H1 (cell line): ENCODE measurements at regions not wholly inside any gene's neighbourhood (a gene's known extent, or its start where the extent isn't known, plus 50 kb on each side); places are given as distances from the start of the nearest gene placed in this dataset.

Experiments
- CTCF ChIA-PET: fragments of 300-600 bp; sonication (Branson Sonifier 250); formaldehyde crosslinking; loops from one replicate; lab custom pipeline; 2021; ENCODE audit not compliant: partially characterized antibody; lab: Charles Lee
- POLR2A ChIA-PET: fragments of 300-600 bp; sonication (Branson Sonifier 250); formaldehyde crosslinking; loops from one replicate; lab custom pipeline; 2021; ENCODE audit warnings: inconsistent platforms; ENCODE audit not compliant: partially characterized antibody; lab: Charles Lee
- DNase-seq, 2 experiments: peaks; one replicate each; pipeline versions ENCODE4 v3.0.0 to v3.0.0-alpha.2; 2010 to 2022; ENCODE audit warnings: low spot score in 2 of 2, low read depth in 1 of 2, mixed read lengths in 1 of 2
- FAIRE-seq: peaks from 2 replicates; lab custom pipeline; 2011; peaks lifted over from hg19 to GRCh38; lab: Jason Lieb, UNC
- H2AFZ ChIP-seq: 2 replicates; pipeline ENCODE4 v1.8.1; 2012; ENCODE audit warnings: low read length, inconsistent platforms
- H2AK5ac ChIP-seq: 2 replicates; pipeline ENCODE4 v1.6.1; 2013; ENCODE audit warnings: low read depth, low read length
- H2BK120ac ChIP-seq: replicated peaks from 2 replicates; pipeline ENCODE3; 2013; ENCODE audit warnings: low read depth, low read length, inconsistent platforms
- H2BK12ac ChIP-seq: 2 replicates; pipeline ENCODE4 v1.6.1; 2013; ENCODE audit warnings: low read depth, low read length
- H2BK15ac ChIP-seq: 2 replicates; pipeline ENCODE4 v1.6.1; 2013; ENCODE audit warnings: low read length
- H2BK20ac ChIP-seq: 2 replicates; pipeline ENCODE4 v1.6.1; 2013; ENCODE audit warnings: low read length
- H2BK5ac ChIP-seq: 2 replicates; pipeline ENCODE4 v1.6.1; 2013; ENCODE audit warnings: low read depth, low read length
- H3K14ac ChIP-seq: 2 replicates; pipeline ENCODE4 v1.6.1; 2013; ENCODE audit warnings: inconsistent platforms; ENCODE audit not compliant: insufficient read length
- H3K18ac ChIP-seq: 2 replicates; pipeline ENCODE4 v1.6.1; 2013; ENCODE audit warnings: low read length; ENCODE audit errors: extremely low read depth
- H3K23ac ChIP-seq: 2 replicates; pipeline ENCODE4 v1.6.1; 2013; ENCODE audit warnings: inconsistent platforms; ENCODE audit not compliant: insufficient read length
- H3K23me2 ChIP-seq: 2 replicates; pipeline ENCODE4 v1.6.1; 2013; ENCODE audit warnings: low read depth, low read length
- H3K27ac ChIP-seq: 2 replicates; pipeline ENCODE4 v1.6.1; 2011; ENCODE audit warnings: low read depth, low read length, inconsistent platforms
- H3K27me3 ChIP-seq, 4 experiments: replicated peaks in 1 of 4; 1 replicate in 1 of 4; 2 replicates in 3 of 4; pipeline versions ENCODE4 v1.6.1 to v1.8.1; 2011 to 2013; ENCODE audit warnings: low read length in 3 of 4, mild to moderate bottlenecking in 3 of 4, inconsistent platforms in 2 of 4, mixed read lengths in 2 of 4, moderate library complexity in 1 of 4; ENCODE audit not compliant: control insufficient read depth in 3 of 4, insufficient read depth in 3 of 4; ENCODE audit errors: extremely low read depth in 1 of 4
- H3K36me3 ChIP-seq, 4 experiments: 2 replicates each; pipeline versions ENCODE4 v1.6.1 to v1.8.1; 2011 to 2013; ENCODE audit warnings: mild to moderate bottlenecking in 4 of 4, low read length in 3 of 4, moderate library complexity in 2 of 4, control low read depth in 1 of 4, inconsistent platforms in 1 of 4; ENCODE audit not compliant: insufficient read depth in 4 of 4, control insufficient read depth in 2 of 4
- H3K4ac ChIP-seq: replicated peaks from 2 replicates; pipeline ENCODE3; 2013; ENCODE audit warnings: low read length, low read depth, mixed read lengths, inconsistent platforms; ENCODE audit not compliant: insufficient read length
- H3K4me1 ChIP-seq, 4 experiments: replicated peaks in 1 of 4; 1 replicate in 1 of 4; 2 replicates in 3 of 4; pipeline versions ENCODE4 v1.6.1 to v1.8.1; 2011 to 2013; ENCODE audit warnings: low read length in 3 of 4, inconsistent platforms in 2 of 4, mixed read lengths in 1 of 4; ENCODE audit not compliant: insufficient read depth in 4 of 4, control insufficient read depth in 3 of 4
- H3K4me2 ChIP-seq, 2 experiments: 2 replicates each; pipeline versions ENCODE4 v1.6.1 to v1.8.1; 2011 to 2013; ENCODE audit warnings: low read depth in 2 of 2, low read length in 2 of 2, control low read depth in 1 of 2, inconsistent platforms in 1 of 2, mild to moderate bottlenecking in 1 of 2; ENCODE audit not compliant: insufficient read depth in 1 of 2
- H3K4me3 ChIP-seq, 4 experiments: fragments of 200-600, 300-600 bp in 1 of 4; sonication (generic), shearing (Covaris generic), sonication (Bioruptor Twin) in 1 of 4; 2 replicates each; pipeline versions ENCODE4 v1.5.1 to v1.8.1; 2011 to 2016; ENCODE audit warnings: low read length in 4 of 4, low read depth in 3 of 4, control low read depth in 2 of 4, inconsistent platforms in 2 of 4, mild to moderate bottlenecking in 2 of 4, mixed read lengths in 1 of 4, moderate library complexity in 1 of 4; ENCODE audit not compliant: insufficient read depth in 2 of 4; ENCODE audit errors: extremely low read depth in 1 of 4
- H3K56ac ChIP-seq: replicated peaks from 2 replicates; pipeline ENCODE3; 2013; ENCODE audit warnings: low read depth, mild to moderate bottlenecking, mixed read lengths, low read length, inconsistent platforms; ENCODE audit not compliant: insufficient read length
- H3K79me1 ChIP-seq: 2 replicates; pipeline ENCODE4 v1.6.1; 2013; ENCODE audit warnings: low read depth, low read length, control low read depth
- H3K79me2 ChIP-seq, 2 experiments: 2 replicates each; pipeline versions ENCODE4 v1.6.1 to v1.8.1; 2012 to 2013; ENCODE audit warnings: low read length in 2 of 2, mild to moderate bottlenecking in 2 of 2, inconsistent platforms in 1 of 2; ENCODE audit not compliant: insufficient read depth in 2 of 2, control insufficient read depth in 1 of 2
- H3K9ac ChIP-seq, 4 experiments: replicated peaks in 1 of 4; 1 replicate in 1 of 4; 2 replicates in 3 of 4; pipeline versions ENCODE4 v1.6.1 to v1.8.1; 2011 to 2013; ENCODE audit warnings: low read depth in 3 of 4, low read length in 3 of 4, control low read depth in 2 of 4, mild to moderate bottlenecking in 2 of 4, moderate library complexity in 2 of 4, inconsistent platforms in 1 of 4; ENCODE audit errors: extremely low read depth in 1 of 4
- H3K9me3 ChIP-seq, 2 experiments: 2 replicates each; pipeline versions ENCODE4 v1.6.1 to v1.8.1; 2012 to 2013; ENCODE audit warnings: mild to moderate bottlenecking in 2 of 2, moderate library complexity in 2 of 2, control low read depth in 1 of 2, inconsistent platforms in 1 of 2, low read depth in 1 of 2, low read length in 1 of 2, mixed read lengths in 1 of 2; ENCODE audit not compliant: insufficient read depth in 2 of 2
- H4K20me1 ChIP-seq, 2 experiments: replicated peaks in 1 of 2; 2 replicates each; pipeline versions ENCODE3 to v1.8.1; 2011 to 2013; ENCODE audit warnings: inconsistent platforms in 2 of 2, low read length in 2 of 2, mild to moderate bottlenecking in 1 of 2; ENCODE audit not compliant: insufficient read depth in 2 of 2, control insufficient read depth in 1 of 2
- H4K5ac ChIP-seq: 2 replicates; pipeline ENCODE4 v1.6.1; 2013; ENCODE audit warnings: low read length, low read depth, mixed read lengths, inconsistent platforms; ENCODE audit not compliant: insufficient read length
- H4K8ac ChIP-seq: 2 replicates; pipeline ENCODE4 v1.8.0; 2013; ENCODE audit warnings: mild to moderate bottlenecking, moderate library complexity, low read length, inconsistent platforms; ENCODE audit not compliant: insufficient read depth; ENCODE audit errors: extremely low read depth
- H4K91ac ChIP-seq: replicated peaks from 2 replicates; pipeline ENCODE3; 2013; ENCODE audit warnings: low read length, mixed read lengths, inconsistent platforms; ENCODE audit not compliant: insufficient read length
- EGR1 ChIP-seq: IDR thresholded peaks from 2 replicates; pipeline ENCODE4 v1.6.1; 2011; ENCODE audit warnings: low read depth, low read length, borderline replicate concordance
- FOSL1 ChIP-seq: IDR thresholded peaks from 2 replicates; pipeline ENCODE4 v1.6.1; 2011; ENCODE audit warnings: mild to moderate bottlenecking, low read depth, low read length, moderate library complexity; ENCODE audit not compliant: insufficient read depth
- NANOG ChIP-seq: IDR thresholded peaks from 2 replicates; pipeline ENCODE4 v1.6.1; 2011; ENCODE audit warnings: low read length, low read depth, mild to moderate bottlenecking, inconsistent platforms; ENCODE audit not compliant: insufficient read depth, poor library complexity, severe bottlenecking
- NRF1 ChIP-seq: IDR thresholded peaks from 2 replicates; pipeline ENCODE4 v1.6.1; 2011; ENCODE audit warnings: mild to moderate bottlenecking, low read depth, low read length, improper control_type of control experiment
- POLR2A ChIP-seq, 2 experiments: IDR thresholded peaks; 1 replicate in 1 of 2; 2 replicates in 1 of 2; pipeline ENCODE4 v1.6.1; 2011; ENCODE audit warnings: low read depth in 2 of 2, low read length in 2 of 2, mild to moderate bottlenecking in 2 of 2; ENCODE audit errors: control extremely low read depth in 1 of 2
- WGBS, 2 experiments: shearing (Covaris generic) in 1 of 2; methylation state at CpG; one replicate each; pipeline versions ENCODE4 v1.1.6 to v1.1.7; 2013 to 2015; ENCODE audit warnings: low lambda C conversion rate in 2 of 2, mixed read lengths in 2 of 2, inconsistent platforms in 1 of 2, low coverage in 1 of 2, missing lambda C conversion rate in 1 of 2; ENCODE audit not compliant: insufficient replicate concordance in 2 of 2, insufficient coverage in 1 of 2, insufficient read length in 1 of 2; ENCODE audit errors: extremely low coverage in 1 of 2, missing lambda C conversion rate in 1 of 2; 5-methylcytosine and 5-hydroxymethylcytosine counted together
- TF ChIP-seq, protein P1 (sequence below): IDR thresholded peaks from 2 replicates; pipeline ENCODE4 v1.6.1; 2011; ENCODE audit warnings: low read length, improper control_type of control experiment

- Histone ChIP-seq H3K4me2 (no peak overlapping the region), H4K91ac (no peak overlapping the region), H2BK12ac (no peak overlapping the region), H3K4me1 (no peaks in the 10 kb centered on the region), H3K18ac (no peak overlapping the region), H3K79me2 (no peaks in the 10 kb centered on the region), H3K23me2 (no peaks in the 10 kb centered on the region), H2BK5ac (no peak overlapping the region), H2AK5ac (no peak overlapping the region), H3K36me3 (no peaks in the 10 kb centered on the region), H2BK120ac (no peak overlapping the region), H3K4me3 (no peak overlapping the region), H2BK15ac (no peak overlapping the region), H3K14ac (no peak overlapping the region), H3K56ac (no peak overlapping the region), H3K23ac (no peak overlapping the region), H3K9ac (no peak overlapping the region), H2AFZ (no peak overlapping the region), H2BK20ac (no peak overlapping the region), H3K4ac (no peak overlapping the region), H3K27ac (no peak overlapping the region), H3K9me3 (no peaks in the 10 kb centered on the region), H3K27me3 (peaks cover 0 to 2% (median 0%) of the 10 kb centered on the region in 4 experiments; a peak in 1 of 7 replicates), H4K20me1 (no peaks in the 10 kb centered on the region), H3K79me1 (no peaks in the 10 kb centered on the region), H4K5ac (no peak overlapping the region), H4K8ac (no peak overlapping the region)
- WGBS, 2 experiments = 93% methylated on average over 3 of the region's 3 CpGs; no CpG with 5 or more reads in 1 of the 2 experiments
- CTCF ChIA-PET = no interaction called here
- POLR2A ChIA-PET = no interaction called here
- DNase-seq = no peak
- no peak for FAIRE-seq
- TF ChIP-seq NRF1 (no peak), NANOG (no peak), POLR2A (IDR thresholded peaks at IDR 0.05; ENCODE audit: control extremely low read depth in 1 of 2, low read depth in 2 of 2, low read length in 2 of 2) (no peak), FOSL1 (no peak), EGR1 (no peak)
- TF ChIP-seq, protein P1, sequence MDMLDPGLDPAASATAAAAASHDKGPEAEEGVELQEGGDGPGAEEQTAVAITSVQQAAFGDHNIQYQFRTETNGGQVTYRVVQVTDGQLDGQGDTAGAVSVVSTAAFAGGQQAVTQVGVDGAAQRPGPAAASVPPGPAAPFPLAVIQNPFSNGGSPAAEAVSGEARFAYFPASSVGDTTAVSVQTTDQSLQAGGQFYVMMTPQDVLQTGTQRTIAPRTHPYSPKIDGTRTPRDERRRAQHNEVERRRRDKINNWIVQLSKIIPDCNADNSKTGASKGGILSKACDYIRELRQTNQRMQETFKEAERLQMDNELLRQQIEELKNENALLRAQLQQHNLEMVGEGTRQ = no peak
Measured at GRCh38 chr6:122107256-122107852, 292.1 kb upstream of the HSF2 start.
